ENCODE measurements at regions not wholly inside any gene's neighbourhood (a gene's known extent, or its start where the extent isn't known, plus 50 kb on each side); places are given as distances from the start of the nearest gene placed in this dataset.

- H3K4me3 ChIP-seq (ENCODE audit: low read depth, low read length) = no peak overlapping the region
- TF ChIP-seq CTCF (IDR thresholded peaks at IDR 0.05; ENCODE audit: borderline replicate concordance, insufficient read depth, low read depth, low read length) = no peak
Measured at GRCh38 chr2:126579868-126580267, 76.1 kb upstream of the GYPC start.

- no peak for TF ChIP-seq CTCF (IDR thresholded peaks at IDR 0.05; ENCODE audit: borderline replicate concordance, insufficient read depth, low read depth, low read length)
- H3K4me3 ChIP-seq (ENCODE audit: low read depth, low read length) = no peak overlapping the region
Measured at GRCh38 chr2:126586317-126586716, 69.6 kb upstream of the GYPC start.

- H3K4me3 ChIP-seq (ENCODE audit: low read depth, low read length) = no peak overlapping the region
Measured at GRCh38 chr2:126599062-126599461, 56.9 kb upstream of the GYPC start.

GRCh38 chr2:126600742-126601141 lies 55.2 kb upstream of the GYPC start:
- H3K4me3 ChIP-seq (ENCODE audit: low read depth, low read length) = no peak overlapping the region
- no peak for TF ChIP-seq CTCF (IDR thresholded peaks at IDR 0.05; ENCODE audit: borderline replicate concordance, insufficient read depth, low read depth, low read length)

More at GRCh38 chr2:126599062-126599461, 56.9 kb upstream of the GYPC start:
- TF ChIP-seq CTCF (IDR thresholded peaks at IDR 0.05; ENCODE audit: borderline replicate concordance, insufficient read depth, low read depth, low read length) = no peak

GRCh38 chr2:126602334-126602733 lies 53.6 kb upstream of the GYPC start:
- TF ChIP-seq CTCF (IDR thresholded peaks at IDR 0.05; ENCODE audit: borderline replicate concordance, insufficient read depth, low read depth, low read length) = no peak
- no peak overlapping the region for H3K4me3 ChIP-seq (ENCODE audit: low read depth, low read length)
